ENCODE measurements at regions not wholly inside any gene's neighbourhood (a gene's known extent, or its start where the extent isn't known, plus 50 kb on each side); places are given as distances from the start of the nearest gene placed in this dataset.
"Not testable (repeated sequence)": the region's sequence is repeated elsewhere in the genome, so short reads cannot be mapped to it uniquely, and the experiment has no call there.

GRCh38 chr5:157947156-157947555 is 88.2 kb upstream of the CLINT1 start:
- Histone ChIP-seq H4K20me1 (ENCODE audit: control insufficient read depth, extremely low read depth, insufficient read depth, low read length) (no peaks in the 10 kb centered on the region), H3K9ac (ENCODE audit: insufficient read depth, low read length) (no peak overlapping the region), H3K9me3 (ENCODE audit: control insufficient read depth, insufficient read depth, low read depth, low read length) (no peaks in the 10 kb centered on the region), H3K27me3 (ENCODE audit: control insufficient read depth, insufficient read depth, low read length) (no peaks in the 10 kb centered on the region), H3K4me1 (ENCODE audit: control insufficient read depth, extremely low read depth, insufficient read depth, low read length) (no peaks in the 10 kb centered on the region), H3K36me3 (ENCODE audit: control insufficient read depth, insufficient read depth, low read length) (no peaks in the 10 kb centered on the region), H3K4me3 (replicated peaks in 1 of 4; ENCODE audit: control extremely low read depth in 1 of 4, insufficient read depth in 1 of 4, low read depth in 3 of 4, low read length in 4 of 4) (no peak overlapping the region), H3K79me2 (ENCODE audit: control insufficient read depth, insufficient read depth, low read length) (no peaks in the 10 kb centered on the region), H2AFZ (ENCODE audit: low read length) (no peak overlapping the region), H3K27ac (ENCODE audit: insufficient read depth, low read length) (no peak overlapping the region), H3K4me2 (ENCODE audit: extremely low read depth, insufficient read depth, low read length) (no peak overlapping the region)
- TF ChIP-seq EZH2 (IDR thresholded peaks at IDR 0.05; ENCODE audit: low read length, missing control alignments) (no peak), CTCF (conservative IDR thresholded peaks at IDR 0.05 in 1 of 2, IDR thresholded peaks at IDR 0.05 in 1 of 2; ENCODE audit: low read depth in 1 of 2, low read length in 2 of 2) (no peak)
- DNase-seq (ENCODE audit: low read depth in 2 of 2): no peak

- not testable (repeated sequence) for H3K9ac ChIP-seq (ENCODE audit: insufficient read depth, low read length); H3K4me2 ChIP-seq (ENCODE audit: extremely low read depth, insufficient read depth, low read length); H3K4me3 ChIP-seq (replicated peaks in 1 of 4; ENCODE audit: control extremely low read depth in 1 of 4, insufficient read depth in 1 of 4, low read depth in 3 of 4, low read length in 4 of 4); H3K36me3 ChIP-seq (ENCODE audit: control insufficient read depth, insufficient read depth, low read length); DNase-seq (ENCODE audit: low read depth in 2 of 2); H3K9me3 ChIP-seq (ENCODE audit: control insufficient read depth, insufficient read depth, low read depth, low read length); H2AFZ ChIP-seq (ENCODE audit: low read length); H3K79me2 ChIP-seq (ENCODE audit: control insufficient read depth, insufficient read depth, low read length); H4K20me1 ChIP-seq (ENCODE audit: control insufficient read depth, extremely low read depth, insufficient read depth, low read length); H3K4me1 ChIP-seq (ENCODE audit: control insufficient read depth, extremely low read depth, insufficient read depth, low read length); H3K27me3 ChIP-seq (ENCODE audit: control insufficient read depth, insufficient read depth, low read length); H3K27ac ChIP-seq (ENCODE audit: insufficient read depth, low read length)
Measured at GRCh38 chr5:157945822-157946221, 86.9 kb upstream of the CLINT1 start.

GRCh38 chr5:157944938-157945337 is 86.0 kb upstream of the CLINT1 start:
- Histone ChIP-seq H3K27ac (ENCODE audit: insufficient read depth, low read length) (no peak overlapping the region), H3K9ac (ENCODE audit: insufficient read depth, low read length) (no peak overlapping the region), H3K27me3 (ENCODE audit: control insufficient read depth, insufficient read depth, low read length) (no peaks in the 10 kb centered on the region), H3K79me2 (ENCODE audit: control insufficient read depth, insufficient read depth, low read length) (no peaks in the 10 kb centered on the region), H3K9me3 (ENCODE audit: control insufficient read depth, insufficient read depth, low read depth, low read length) (no peaks in the 10 kb centered on the region), H3K4me3 (replicated peaks in 1 of 4; ENCODE audit: control extremely low read depth in 1 of 4, insufficient read depth in 1 of 4, low read depth in 3 of 4, low read length in 4 of 4) (no peak overlapping the region), H3K4me2 (ENCODE audit: extremely low read depth, insufficient read depth, low read length) (no peak overlapping the region), H4K20me1 (ENCODE audit: control insufficient read depth, extremely low read depth, insufficient read depth, low read length) (no peaks in the 10 kb centered on the region), H2AFZ (ENCODE audit: low read length) (no peak overlapping the region), H3K36me3 (ENCODE audit: control insufficient read depth, insufficient read depth, low read length) (no peaks in the 10 kb centered on the region), H3K4me1 (ENCODE audit: control insufficient read depth, extremely low read depth, insufficient read depth, low read length) (no peaks in the 10 kb centered on the region)
- DNase-seq (ENCODE audit: low read depth in 2 of 2): no peak
- TF ChIP-seq EZH2 (IDR thresholded peaks at IDR 0.05; ENCODE audit: low read length, missing control alignments): no peak
- no peak for TF ChIP-seq CTCF (conservative IDR thresholded peaks at IDR 0.05 in 1 of 2, IDR thresholded peaks at IDR 0.05 in 1 of 2; ENCODE audit: low read depth in 1 of 2, low read length in 2 of 2)
